ENCODE measurements at regions not wholly inside any gene's neighbourhood (a gene's known extent, or its start where the extent isn't known, plus 50 kb on each side); places are given as distances from the start of the nearest gene placed in this dataset.

DNA sequence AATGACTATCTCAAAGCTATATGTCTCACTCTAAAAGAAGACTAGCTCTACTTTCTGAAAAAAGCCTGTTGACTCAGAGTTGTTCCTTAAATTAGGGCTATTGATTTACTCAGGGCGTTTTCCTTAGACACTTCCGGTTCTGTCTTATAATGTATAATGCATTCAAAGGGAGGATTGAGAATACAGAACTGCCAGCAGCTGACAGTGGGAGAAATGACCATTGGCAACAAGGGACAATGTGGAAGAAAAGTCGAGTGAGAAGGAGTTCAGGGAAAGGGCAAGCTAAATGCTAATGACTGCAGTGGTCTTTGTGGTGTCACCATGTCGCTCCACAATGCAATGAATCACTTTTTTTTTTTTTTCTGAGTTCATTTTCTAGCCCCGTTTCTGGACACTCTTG, 65.7 kb upstream of the ANKH start:
- Histone ChIP-seq H3K27ac (replicated peaks in 1 of 4) (no peak overlapping the region), H3K9me3 (no peaks in the 10 kb centered on the region), H3K4me1 (peaks cover 0 to 4% (median 0%) of the 10 kb centered on the region in 4 donors), H3K36me3 (no peaks in the 10 kb centered on the region), H3K27me3 (peaks cover 0 to 4% (median 0%) of the 10 kb centered on the region in 4 donors), H3K4me3 (no peak overlapping the region)
- DNase-seq (ENCODE audit: extremely low spot score) = no peak
- no peak for TF ChIP-seq POLR2AphosphoS5 (IDR thresholded peaks at IDR 0.05)
- no peak for TF ChIP-seq EP300 (IDR thresholded peaks at IDR 0.05)
- TF ChIP-seq, protein P1, sequence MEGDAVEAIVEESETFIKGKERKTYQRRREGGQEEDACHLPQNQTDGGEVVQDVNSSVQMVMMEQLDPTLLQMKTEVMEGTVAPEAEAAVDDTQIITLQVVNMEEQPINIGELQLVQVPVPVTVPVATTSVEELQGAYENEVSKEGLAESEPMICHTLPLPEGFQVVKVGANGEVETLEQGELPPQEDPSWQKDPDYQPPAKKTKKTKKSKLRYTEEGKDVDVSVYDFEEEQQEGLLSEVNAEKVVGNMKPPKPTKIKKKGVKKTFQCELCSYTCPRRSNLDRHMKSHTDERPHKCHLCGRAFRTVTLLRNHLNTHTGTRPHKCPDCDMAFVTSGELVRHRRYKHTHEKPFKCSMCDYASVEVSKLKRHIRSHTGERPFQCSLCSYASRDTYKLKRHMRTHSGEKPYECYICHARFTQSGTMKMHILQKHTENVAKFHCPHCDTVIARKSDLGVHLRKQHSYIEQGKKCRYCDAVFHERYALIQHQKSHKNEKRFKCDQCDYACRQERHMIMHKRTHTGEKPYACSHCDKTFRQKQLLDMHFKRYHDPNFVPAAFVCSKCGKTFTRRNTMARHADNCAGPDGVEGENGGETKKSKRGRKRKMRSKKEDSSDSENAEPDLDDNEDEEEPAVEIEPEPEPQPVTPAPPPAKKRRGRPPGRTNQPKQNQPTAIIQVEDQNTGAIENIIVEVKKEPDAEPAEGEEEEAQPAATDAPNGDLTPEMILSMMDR (IDR thresholded peaks at IDR 0.05) = no peak
- TF ChIP-seq POLR2A (IDR thresholded peaks at IDR 0.05; ENCODE audit: low read depth) = no peak
- intact Hi-C loops (cut with DNase I) = no loop called here
- 37% methylated on average over 5 of the region's 5 CpGs for WGBS

DNA sequence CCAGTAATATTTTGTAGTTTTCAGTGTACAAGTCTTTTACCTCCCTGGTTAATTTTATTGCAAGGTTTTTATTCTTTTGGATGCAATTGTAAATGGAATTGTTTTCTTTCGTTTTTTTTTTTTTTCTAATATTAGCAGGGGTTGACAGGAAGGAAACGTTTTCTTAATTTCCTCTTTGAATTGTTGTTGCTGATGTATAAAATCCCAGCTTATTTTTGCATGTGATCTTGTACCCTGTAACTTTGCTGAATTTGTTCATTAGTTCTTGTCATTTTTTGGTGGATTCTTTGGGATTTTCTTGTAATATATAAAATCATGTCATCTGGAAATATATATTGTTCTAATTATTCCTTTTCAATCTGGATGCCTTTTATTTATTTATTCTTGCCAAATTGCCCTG, 65.0 kb upstream of the ANKH start:
- no peaks in the 10 kb centered on the region for H3K36me3 ChIP-seq
- WGBS = 48% methylated on average over 2 of the region's 2 CpGs
- peaks cover 0 to 4% (median 0%) of the 10 kb centered on the region in 4 donors for H3K4me1 ChIP-seq
- no peaks in the 10 kb centered on the region for H3K9me3 ChIP-seq
- H3K4me3 ChIP-seq = no peak overlapping the region
- no peak for TF ChIP-seq POLR2AphosphoS5 (IDR thresholded peaks at IDR 0.05)
- TF ChIP-seq, protein P1 (IDR thresholded peaks at IDR 0.05) = no peak
- no peak for TF ChIP-seq EP300 (IDR thresholded peaks at IDR 0.05)
- no peak for TF ChIP-seq POLR2A (IDR thresholded peaks at IDR 0.05; ENCODE audit: low read depth)
- no peak overlapping the region for H3K27ac ChIP-seq (replicated peaks in 1 of 4)
- peaks cover 0 to 4% (median 0%) of the 10 kb centered on the region in 4 donors for H3K27me3 ChIP-seq
- DNase-seq (ENCODE audit: extremely low spot score) = no peak
- intact Hi-C loops (cut with DNase I) = no loop called here

DNA sequence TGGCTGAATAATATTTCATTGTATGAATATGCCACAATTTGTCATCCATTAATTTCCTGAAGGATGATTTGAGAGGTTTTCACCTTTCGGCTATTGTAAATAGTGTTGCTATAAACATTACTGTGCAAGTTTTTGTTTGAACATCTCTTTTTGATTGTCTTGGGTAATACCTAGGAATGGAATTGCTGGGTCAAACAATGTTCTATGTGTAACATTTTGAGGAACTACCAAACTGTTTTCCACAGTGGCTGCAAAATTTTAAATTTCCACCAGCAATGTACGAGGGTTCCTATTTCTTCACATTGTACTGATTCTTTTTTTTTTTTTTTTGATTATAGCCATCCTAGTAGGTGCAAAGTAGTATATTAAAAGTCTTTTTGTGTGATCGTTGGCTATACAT, 63.8 kb upstream of the ANKH start:
- no peak overlapping the region for H3K27ac ChIP-seq (replicated peaks in 1 of 4)
- peaks cover 0 to 4% (median 0%) of the 10 kb centered on the region in 4 donors for H3K4me1 ChIP-seq
- H3K4me3 ChIP-seq = no peak overlapping the region
- no peaks in the 10 kb centered on the region for H3K9me3 ChIP-seq
- H3K36me3 ChIP-seq = no peaks in the 10 kb centered on the region
- TF ChIP-seq EP300 (IDR thresholded peaks at IDR 0.05) (no peak), POLR2A (IDR thresholded peaks at IDR 0.05; ENCODE audit: low read depth) (no peak), POLR2AphosphoS5 (IDR thresholded peaks at IDR 0.05) (no peak)
- TF ChIP-seq, protein P1 (IDR thresholded peaks at IDR 0.05) = no peak
- no peaks in the 10 kb centered on the region for H3K27me3 ChIP-seq
- WGBS = 84% methylated on average over 3 of the region's 3 CpGs
- intact Hi-C loops (cut with DNase I) = no loop called here
- DNase-seq (ENCODE audit: extremely low spot score) = no peak

DNA sequence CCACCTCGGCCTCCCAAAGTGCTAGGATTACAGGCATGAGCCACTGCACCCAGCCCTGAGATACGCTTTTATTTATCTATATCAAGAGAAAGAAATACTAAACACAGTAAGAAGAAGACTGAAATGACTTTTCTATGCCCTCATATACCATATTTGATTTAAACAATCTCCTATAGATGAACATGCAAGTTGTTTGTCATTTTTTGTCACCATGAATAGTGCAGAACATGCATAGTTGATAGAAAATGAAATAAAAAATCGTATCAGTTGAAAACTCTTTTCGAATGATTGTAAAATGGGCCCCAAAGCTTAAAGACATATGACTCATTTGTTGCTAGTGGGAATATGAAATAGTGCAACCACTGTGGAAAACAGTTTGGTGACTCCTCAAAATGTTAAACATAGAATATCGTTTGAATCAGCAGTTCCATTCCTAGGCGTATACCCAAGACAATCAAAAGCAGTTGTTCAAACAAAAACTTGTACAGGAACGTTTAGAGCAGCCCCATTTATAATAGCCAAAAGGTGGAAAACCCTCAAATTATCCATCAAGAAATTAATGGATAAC, 61.4 kb upstream of the ANKH start:
- no peaks in the 10 kb centered on the region for H3K36me3 ChIP-seq
- 78% methylated on average over 7 of the region's 7 CpGs for WGBS
- H3K9me3 ChIP-seq = no peaks in the 10 kb centered on the region
- H3K27ac ChIP-seq (replicated peaks in 1 of 4) = no peak overlapping the region
- no peak for DNase-seq (ENCODE audit: extremely low spot score)
- intact Hi-C loops (cut with DNase I) = no loop called here
- no peak overlapping the region for H3K4me3 ChIP-seq
- H3K4me1 ChIP-seq = peaks cover 0 to 4% (median 0%) of the 10 kb centered on the region in 4 donors
- no peaks in the 10 kb centered on the region for H3K27me3 ChIP-seq
- TF ChIP-seq POLR2A (IDR thresholded peaks at IDR 0.05; ENCODE audit: low read depth) (no peak), POLR2AphosphoS5 (IDR thresholded peaks at IDR 0.05) (no peak), EP300 (IDR thresholded peaks at IDR 0.05) (no peak)
- TF ChIP-seq, protein P1 (IDR thresholded peaks at IDR 0.05) = no peak

DNA sequence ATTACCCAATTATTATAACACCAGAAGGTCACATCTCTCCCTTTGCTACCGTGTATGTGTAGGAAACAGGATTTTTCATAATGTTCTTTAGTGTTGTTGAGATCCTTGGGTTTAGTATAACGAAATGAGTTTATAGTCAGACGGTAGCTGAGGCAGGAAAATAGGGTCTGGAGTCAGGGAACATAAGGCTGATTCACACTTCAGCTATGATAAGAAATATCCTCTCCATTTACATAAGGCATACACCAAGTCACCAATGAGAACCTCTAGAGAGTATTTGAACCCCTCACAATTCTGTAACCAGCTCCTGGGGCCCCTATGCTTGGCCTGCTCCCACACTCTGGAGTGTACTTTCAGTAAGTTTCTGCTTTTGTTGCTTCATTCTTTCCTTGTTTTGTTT, 58.9 kb upstream of the ANKH start:
- intact Hi-C loops (cut with DNase I) = no loop called here
- WGBS = 90% methylated on average over 3 of the region's 3 CpGs
- TF ChIP-seq EP300 (IDR thresholded peaks at IDR 0.05) = no peak
- no peak for TF ChIP-seq POLR2A (IDR thresholded peaks at IDR 0.05; ENCODE audit: low read depth)
- TF ChIP-seq POLR2AphosphoS5 (IDR thresholded peaks at IDR 0.05) = no peak
- TF ChIP-seq, protein P1 (IDR thresholded peaks at IDR 0.05) = no peak
- Histone ChIP-seq H3K36me3 (no peaks in the 10 kb centered on the region), H3K4me3 (no peak overlapping the region), H3K9me3 (no peaks in the 10 kb centered on the region), H3K27me3 (no peaks in the 10 kb centered on the region), H3K4me1 (no peaks in the 10 kb centered on the region), H3K27ac (replicated peaks in 1 of 4) (no peak overlapping the region)
- DNase-seq (ENCODE audit: extremely low spot score) = no peak

Data from esophagus muscularis mucosa (tissue), 4 donors.